ENCODE measurements at regions not wholly inside any gene's neighbourhood (a gene's known extent, or its start where the extent isn't known, plus 50 kb on each side); places are given as distances from the start of the nearest gene placed in this dataset.

GRCh38 chr4:30919458-30919857 lies 199.3 kb downstream of the PCDH7 start:
- no peak for DNase-seq (ENCODE audit: insufficient read length)
- TF ChIP-seq TAF1 (IDR thresholded peaks at IDR 0.05; ENCODE audit: borderline replicate concordance, low read depth, low read length) (no peak), POLR2AphosphoS5 (IDR thresholded peaks at IDR 0.05; ENCODE audit: low read depth, low read length) (no peak), POLR2A (IDR thresholded peaks at IDR 0.05; ENCODE audit: low read depth, low read length) (no peak)
- FAIRE-seq, result no peak

- FAIRE-seq, result no peak
- TF ChIP-seq POLR2A (IDR thresholded peaks at IDR 0.05; ENCODE audit: low read depth, low read length) (no peak), TAF1 (IDR thresholded peaks at IDR 0.05; ENCODE audit: borderline replicate concordance, low read depth, low read length) (no peak), POLR2AphosphoS5 (IDR thresholded peaks at IDR 0.05; ENCODE audit: low read depth, low read length) (no peak)
- DNase-seq (ENCODE audit: insufficient read length), result no peak
Measured at GRCh38 chr4:30920043-30920442, 199.9 kb downstream of the PCDH7 start.

- no peak for FAIRE-seq
- no peak for DNase-seq (ENCODE audit: insufficient read length)
- TF ChIP-seq POLR2AphosphoS5 (IDR thresholded peaks at IDR 0.05; ENCODE audit: low read depth, low read length) (no peak), TAF1 (IDR thresholded peaks at IDR 0.05; ENCODE audit: borderline replicate concordance, low read depth, low read length) (no peak), POLR2A (IDR thresholded peaks at IDR 0.05; ENCODE audit: low read depth, low read length) (no peak)
Measured at GRCh38 chr4:30922625-30923024, 202.5 kb downstream of the PCDH7 start.

GRCh38 chr4:30924495-30924894 lies 204.3 kb downstream of the PCDH7 start:
- TF ChIP-seq POLR2AphosphoS5 (IDR thresholded peaks at IDR 0.05; ENCODE audit: low read depth, low read length) (no peak), POLR2A (IDR thresholded peaks at IDR 0.05; ENCODE audit: low read depth, low read length) (no peak), TAF1 (IDR thresholded peaks at IDR 0.05; ENCODE audit: borderline replicate concordance, low read depth, low read length) (no peak)
- DNase-seq (ENCODE audit: insufficient read length) (no peak), FAIRE-seq (no peak)

GRCh38 chr4:30929649-30930048 lies 209.5 kb downstream of the PCDH7 start:
- DNase-seq (ENCODE audit: insufficient read length) (no peak), FAIRE-seq (no peak)
- no peak for TF ChIP-seq POLR2AphosphoS5 (IDR thresholded peaks at IDR 0.05; ENCODE audit: low read depth, low read length)
- no peak for TF ChIP-seq POLR2A (IDR thresholded peaks at IDR 0.05; ENCODE audit: low read depth, low read length)
- TF ChIP-seq TAF1 (IDR thresholded peaks at IDR 0.05; ENCODE audit: borderline replicate concordance, low read depth, low read length), result no peak

GRCh38 chr4:30930276-30930675 lies 210.1 kb downstream of the PCDH7 start:
- no peak for DNase-seq (ENCODE audit: insufficient read length)
- TF ChIP-seq POLR2A (IDR thresholded peaks at IDR 0.05; ENCODE audit: low read depth, low read length) (no peak), POLR2AphosphoS5 (IDR thresholded peaks at IDR 0.05; ENCODE audit: low read depth, low read length) (no peak), TAF1 (IDR thresholded peaks at IDR 0.05; ENCODE audit: borderline replicate concordance, low read depth, low read length) (no peak)
- peak; percentile 40 for FAIRE-seq

GRCh38 chr4:30932581-30932980 lies 212.4 kb downstream of the PCDH7 start:
- no peak for TF ChIP-seq TAF1 (IDR thresholded peaks at IDR 0.05; ENCODE audit: borderline replicate concordance, low read depth, low read length)
- no peak for TF ChIP-seq POLR2A (IDR thresholded peaks at IDR 0.05; ENCODE audit: low read depth, low read length)
- TF ChIP-seq POLR2AphosphoS5 (IDR thresholded peaks at IDR 0.05; ENCODE audit: low read depth, low read length), result no peak
- FAIRE-seq, result no peak
- no peak for DNase-seq (ENCODE audit: insufficient read length)

GRCh38 chr4:30939069-30939468 lies 218.9 kb downstream of the PCDH7 start:
- FAIRE-seq (no peak), DNase-seq (ENCODE audit: insufficient read length) (no peak)
- TF ChIP-seq POLR2A (IDR thresholded peaks at IDR 0.05; ENCODE audit: low read depth, low read length) (no peak), POLR2AphosphoS5 (IDR thresholded peaks at IDR 0.05; ENCODE audit: low read depth, low read length) (no peak), TAF1 (IDR thresholded peaks at IDR 0.05; ENCODE audit: borderline replicate concordance, low read depth, low read length) (no peak)

- TF ChIP-seq POLR2A (IDR thresholded peaks at IDR 0.05; ENCODE audit: low read depth, low read length) (no peak), POLR2AphosphoS5 (IDR thresholded peaks at IDR 0.05; ENCODE audit: low read depth, low read length) (no peak), TAF1 (IDR thresholded peaks at IDR 0.05; ENCODE audit: borderline replicate concordance, low read depth, low read length) (no peak)
- no peak for DNase-seq (ENCODE audit: insufficient read length)
- no peak for FAIRE-seq
Measured at GRCh38 chr4:30939684-30940083, 219.5 kb downstream of the PCDH7 start.

- FAIRE-seq (no peak), DNase-seq (ENCODE audit: insufficient read length) (no peak)
- no peak for TF ChIP-seq TAF1 (IDR thresholded peaks at IDR 0.05; ENCODE audit: borderline replicate concordance, low read depth, low read length)
- TF ChIP-seq POLR2AphosphoS5 (IDR thresholded peaks at IDR 0.05; ENCODE audit: low read depth, low read length), result no peak
- TF ChIP-seq POLR2A (IDR thresholded peaks at IDR 0.05; ENCODE audit: low read depth, low read length), result no peak
Measured at GRCh38 chr4:30941641-30942040, 221.5 kb downstream of the PCDH7 start.

GRCh38 chr4:30943356-30943755 lies 223.2 kb downstream of the PCDH7 start:
- TF ChIP-seq POLR2A (IDR thresholded peaks at IDR 0.05; ENCODE audit: low read depth, low read length) (no peak), POLR2AphosphoS5 (IDR thresholded peaks at IDR 0.05; ENCODE audit: low read depth, low read length) (no peak), TAF1 (IDR thresholded peaks at IDR 0.05; ENCODE audit: borderline replicate concordance, low read depth, low read length) (no peak)
- FAIRE-seq, result no peak
- no peak for DNase-seq (ENCODE audit: insufficient read length)

GRCh38 chr4:30945586-30945985 lies 225.4 kb downstream of the PCDH7 start:
- TF ChIP-seq POLR2AphosphoS5 (IDR thresholded peaks at IDR 0.05; ENCODE audit: low read depth, low read length) (no peak), POLR2A (IDR thresholded peaks at IDR 0.05; ENCODE audit: low read depth, low read length) (no peak), TAF1 (IDR thresholded peaks at IDR 0.05; ENCODE audit: borderline replicate concordance, low read depth, low read length) (no peak)
- FAIRE-seq (no peak), DNase-seq (ENCODE audit: insufficient read length) (no peak)

GRCh38 chr4:30946288-30946687 lies 226.1 kb downstream of the PCDH7 start:
- no peak for DNase-seq (ENCODE audit: insufficient read length)
- FAIRE-seq, result no peak
- TF ChIP-seq TAF1 (IDR thresholded peaks at IDR 0.05; ENCODE audit: borderline replicate concordance, low read depth, low read length) (no peak), POLR2AphosphoS5 (IDR thresholded peaks at IDR 0.05; ENCODE audit: low read depth, low read length) (no peak), POLR2A (IDR thresholded peaks at IDR 0.05; ENCODE audit: low read depth, low read length) (no peak)
